Liver (tissue), 3 donors: ENCODE measurements at regions not wholly inside any gene's neighbourhood (a gene's known extent, or its start where the extent isn't known, plus 50 kb on each side); places are given as distances from the start of the nearest gene placed in this dataset.

Experiments
- ATF3 ChIP-seq: IDR thresholded peaks from 2 replicates; pipeline ENCODE4 v1.6.1; 2016; ENCODE audit warnings: antibody characterized with exemption
- CTCF ChIP-seq: fragments of 150-350 bp; IDR thresholded peaks from 2 replicates; pipeline ENCODE4 v1.5.1; 2017; ENCODE audit warnings: improper control_type of control experiment, low read depth, low read length; ENCODE audit not compliant: missing input control
- EGR1 ChIP-seq, 2 donors: IDR thresholded peaks; 2 replicates each; pipeline ENCODE4 v1.6.1; 2016 to 2018; ENCODE audit warnings: antibody characterized with exemption in 2 of 2, low read depth in 2 of 2
- GABPA ChIP-seq, 2 donors: IDR thresholded peaks in 1 of 2; conservative IDR thresholded peaks in 1 of 2; 2 replicates each; pipeline ENCODE4 v1.6.1; 2016; ENCODE audit warnings: antibody characterized with exemption in 2 of 2, mild to moderate bottlenecking in 1 of 2, moderate library complexity in 1 of 2
- HNF4G ChIP-seq: IDR thresholded peaks from 2 replicates; pipeline ENCODE4 v1.6.1; 2016; ENCODE audit warnings: antibody characterized with exemption
- JUND ChIP-seq, 2 donors: IDR thresholded peaks; 2 replicates each; pipeline ENCODE4 v1.6.1; 2016; ENCODE audit warnings: antibody characterized with exemption in 2 of 2
- SP1 ChIP-seq: IDR thresholded peaks from 2 replicates; pipeline ENCODE4 v1.6.1; 2018; ENCODE audit warnings: antibody characterized with exemption, mild to moderate bottlenecking
- TAF1 ChIP-seq: conservative IDR thresholded peaks from 2 replicates; pipeline ENCODE4 v1.6.1; 2016; ENCODE audit warnings: antibody characterized with exemption, mild to moderate bottlenecking
- YY1 ChIP-seq: IDR thresholded peaks from 2 replicates; pipeline ENCODE4 v1.6.1; 2016; ENCODE audit warnings: antibody characterized with exemption, mild to moderate bottlenecking
- TF ChIP-seq, protein P1 (sequence below): IDR thresholded peaks from 2 replicates; pipeline ENCODE4 v1.6.1; 2016; ENCODE audit warnings: antibody characterized with exemption
- TF ChIP-seq, protein P2 (sequence below): IDR thresholded peaks from 2 replicates; pipeline ENCODE4 v1.6.1; 2016; ENCODE audit warnings: antibody characterized with exemption, mild to moderate bottlenecking
- donor health status: healthy.
- donor health status: healthy.

- TF ChIP-seq JUND (IDR thresholded peaks at IDR 0.05) (no peak), CTCF (no peak), ATF3 (no peak), EGR1 (IDR thresholded peaks at IDR 0.05; ENCODE audit: low read depth in 2 of 2) (no peak), SP1 (no peak), TAF1 (no peak), YY1 (no peak), GABPA (IDR thresholded peaks at IDR 0.05 in 1 of 2, conservative IDR thresholded peaks at IDR 0.05 in 1 of 2) (no peak), HNF4G (no peak)
- TF ChIP-seq, protein P1, sequence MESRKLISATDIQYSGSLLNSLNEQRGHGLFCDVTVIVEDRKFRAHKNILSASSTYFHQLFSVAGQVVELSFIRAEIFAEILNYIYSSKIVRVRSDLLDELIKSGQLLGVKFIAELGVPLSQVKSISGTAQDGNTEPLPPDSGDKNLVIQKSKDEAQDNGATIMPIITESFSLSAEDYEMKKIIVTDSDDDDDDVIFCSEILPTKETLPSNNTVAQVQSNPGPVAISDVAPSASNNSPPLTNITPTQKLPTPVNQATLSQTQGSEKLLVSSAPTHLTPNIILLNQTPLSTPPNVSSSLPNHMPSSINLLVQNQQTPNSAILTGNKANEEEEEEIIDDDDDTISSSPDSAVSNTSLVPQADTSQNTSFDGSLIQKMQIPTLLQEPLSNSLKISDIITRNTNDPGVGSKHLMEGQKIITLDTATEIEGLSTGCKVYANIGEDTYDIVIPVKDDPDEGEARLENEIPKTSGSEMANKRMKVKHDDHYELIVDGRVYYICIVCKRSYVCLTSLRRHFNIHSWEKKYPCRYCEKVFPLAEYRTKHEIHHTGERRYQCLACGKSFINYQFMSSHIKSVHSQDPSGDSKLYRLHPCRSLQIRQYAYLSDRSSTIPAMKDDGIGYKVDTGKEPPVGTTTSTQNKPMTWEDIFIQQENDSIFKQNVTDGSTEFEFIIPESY: no peak
- TF ChIP-seq, protein P2, sequence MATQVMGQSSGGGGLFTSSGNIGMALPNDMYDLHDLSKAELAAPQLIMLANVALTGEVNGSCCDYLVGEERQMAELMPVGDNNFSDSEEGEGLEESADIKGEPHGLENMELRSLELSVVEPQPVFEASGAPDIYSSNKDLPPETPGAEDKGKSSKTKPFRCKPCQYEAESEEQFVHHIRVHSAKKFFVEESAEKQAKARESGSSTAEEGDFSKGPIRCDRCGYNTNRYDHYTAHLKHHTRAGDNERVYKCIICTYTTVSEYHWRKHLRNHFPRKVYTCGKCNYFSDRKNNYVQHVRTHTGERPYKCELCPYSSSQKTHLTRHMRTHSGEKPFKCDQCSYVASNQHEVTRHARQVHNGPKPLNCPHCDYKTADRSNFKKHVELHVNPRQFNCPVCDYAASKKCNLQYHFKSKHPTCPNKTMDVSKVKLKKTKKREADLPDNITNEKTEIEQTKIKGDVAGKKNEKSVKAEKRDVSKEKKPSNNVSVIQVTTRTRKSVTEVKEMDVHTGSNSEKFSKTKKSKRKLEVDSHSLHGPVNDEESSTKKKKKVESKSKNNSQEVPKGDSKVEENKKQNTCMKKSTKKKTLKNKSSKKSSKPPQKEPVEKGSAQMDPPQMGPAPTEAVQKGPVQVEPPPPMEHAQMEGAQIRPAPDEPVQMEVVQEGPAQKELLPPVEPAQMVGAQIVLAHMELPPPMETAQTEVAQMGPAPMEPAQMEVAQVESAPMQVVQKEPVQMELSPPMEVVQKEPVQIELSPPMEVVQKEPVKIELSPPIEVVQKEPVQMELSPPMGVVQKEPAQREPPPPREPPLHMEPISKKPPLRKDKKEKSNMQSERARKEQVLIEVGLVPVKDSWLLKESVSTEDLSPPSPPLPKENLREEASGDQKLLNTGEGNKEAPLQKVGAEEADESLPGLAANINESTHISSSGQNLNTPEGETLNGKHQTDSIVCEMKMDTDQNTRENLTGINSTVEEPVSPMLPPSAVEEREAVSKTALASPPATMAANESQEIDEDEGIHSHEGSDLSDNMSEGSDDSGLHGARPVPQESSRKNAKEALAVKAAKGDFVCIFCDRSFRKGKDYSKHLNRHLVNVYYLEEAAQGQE: no peak
Measured at GRCh38 chr21:16740511-16740910, 772.3 kb upstream of the CXADR start.
